ENCODE measurements at regions not wholly inside any gene's neighbourhood (a gene's known extent, or its start where the extent isn't known, plus 50 kb on each side); places are given as distances from the start of the nearest gene placed in this dataset.

DNA sequence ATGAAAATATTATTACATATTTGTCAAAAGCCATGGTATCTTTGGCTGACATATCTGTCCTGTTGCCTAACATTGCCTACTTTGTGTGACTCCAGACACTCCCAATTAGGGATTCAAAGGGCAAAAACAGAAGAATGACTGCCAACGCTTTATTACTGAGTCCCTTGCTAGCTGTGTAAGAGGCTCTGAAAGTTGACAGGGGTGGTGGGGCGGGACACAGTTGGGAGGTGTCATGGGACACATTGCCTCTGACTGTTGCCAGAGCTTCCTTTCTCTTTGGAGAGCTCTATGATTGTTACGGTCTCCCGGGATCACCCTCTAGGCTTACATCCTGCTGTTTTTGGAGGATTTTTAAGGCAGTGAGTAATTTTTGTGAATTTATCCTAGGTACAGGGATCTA, 249.6 kb upstream of the ACVR2A start:
- no peak overlapping the region for H3K4ac ChIP-seq (ENCODE audit: low read depth, low read length)
- peaks cover 11 to 15% of the 10 kb centered on the region in 2 experiments for H3K9me3 Mint-ChIP-seq
- no peak overlapping the region for H3K4me3 Mint-ChIP-seq
- peaks cover 9 to 10% of the 10 kb centered on the region in 2 experiments for H3K4me1 Mint-ChIP-seq
- no peaks in the 10 kb centered on the region for H3K9me3 ChIP-seq (ENCODE audit: control insufficient read depth, low read depth, low read length)
- no peaks in the 10 kb centered on the region for H3K23me2 ChIP-seq (ENCODE audit: insufficient read length, low read depth, low read length, poor library complexity, severe bottlenecking)
- TF ChIP-seq, protein P1, sequence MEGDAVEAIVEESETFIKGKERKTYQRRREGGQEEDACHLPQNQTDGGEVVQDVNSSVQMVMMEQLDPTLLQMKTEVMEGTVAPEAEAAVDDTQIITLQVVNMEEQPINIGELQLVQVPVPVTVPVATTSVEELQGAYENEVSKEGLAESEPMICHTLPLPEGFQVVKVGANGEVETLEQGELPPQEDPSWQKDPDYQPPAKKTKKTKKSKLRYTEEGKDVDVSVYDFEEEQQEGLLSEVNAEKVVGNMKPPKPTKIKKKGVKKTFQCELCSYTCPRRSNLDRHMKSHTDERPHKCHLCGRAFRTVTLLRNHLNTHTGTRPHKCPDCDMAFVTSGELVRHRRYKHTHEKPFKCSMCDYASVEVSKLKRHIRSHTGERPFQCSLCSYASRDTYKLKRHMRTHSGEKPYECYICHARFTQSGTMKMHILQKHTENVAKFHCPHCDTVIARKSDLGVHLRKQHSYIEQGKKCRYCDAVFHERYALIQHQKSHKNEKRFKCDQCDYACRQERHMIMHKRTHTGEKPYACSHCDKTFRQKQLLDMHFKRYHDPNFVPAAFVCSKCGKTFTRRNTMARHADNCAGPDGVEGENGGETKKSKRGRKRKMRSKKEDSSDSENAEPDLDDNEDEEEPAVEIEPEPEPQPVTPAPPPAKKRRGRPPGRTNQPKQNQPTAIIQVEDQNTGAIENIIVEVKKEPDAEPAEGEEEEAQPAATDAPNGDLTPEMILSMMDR (conservative IDR thresholded peaks at IDR 0.05), result no peak
- H3K56ac ChIP-seq (ENCODE audit: insufficient read length, low read depth, low read length), result no peak overlapping the region
- H4K20me1 ChIP-seq (ENCODE audit: control insufficient read depth, insufficient read depth, insufficient read length), result no peaks in the 10 kb centered on the region
- H2BK15ac ChIP-seq (ENCODE audit: low read depth, low read length), result no peak overlapping the region
- no peak overlapping the region for H3K9ac ChIP-seq (ENCODE audit: extremely low read depth, insufficient read length, low read length)
- no peak overlapping the region for H3T11ph ChIP-seq (ENCODE audit: low read length)
- H3K4me2 ChIP-seq (ENCODE audit: insufficient read depth, insufficient read length, low read length), result no peak overlapping the region
- no peak overlapping the region for H2BK5ac ChIP-seq (ENCODE audit: insufficient read length, low read length)
- H2BK120ac ChIP-seq (ENCODE audit: low read depth, low read length, poor library complexity, severe bottlenecking), result no peak overlapping the region
- no peak overlapping the region for H2BK20ac ChIP-seq (ENCODE audit: low read depth, low read length, poor library complexity, severe bottlenecking)
- WGBS (ENCODE audit: extremely low coverage, insufficient read length, low lambda C conversion rate), result no CpG with 5 or more reads among the region's 4 CpGs
- peaks cover 4% of the 10 kb centered on the region; the same call in 1 of the 2 replicates for H3K4me1 ChIP-seq (ENCODE audit: insufficient read depth, low read length)
- no peak overlapping the region for H3K27ac Mint-ChIP-seq
- no peak overlapping the region for H4K8ac ChIP-seq (replicated peaks; ENCODE audit: insufficient read length, low read depth, low read length)
- H3K79me2 ChIP-seq (ENCODE audit: insufficient read depth, low read length), result no peaks in the 10 kb centered on the region
- H2BK12ac ChIP-seq (ENCODE audit: insufficient read length, low read depth, low read length), result no peak overlapping the region
- peaks cover 7% of the 10 kb centered on the region for H3K27me3 Mint-ChIP-seq (ENCODE audit: low read depth)
- no peak overlapping the region for H3K18ac ChIP-seq (ENCODE audit: insufficient read length, low read depth, low read length)
- H4K5ac ChIP-seq (ENCODE audit: insufficient read length, low read depth, low read length), result no peak overlapping the region
- H3K27me3 ChIP-seq (ENCODE audit: insufficient read depth, low read length), result no peaks in the 10 kb centered on the region
- no peaks in the 10 kb centered on the region for H3K79me1 ChIP-seq (ENCODE audit: insufficient read depth, low read depth, low read length, poor library complexity, severe bottlenecking)
- no peak overlapping the region for H4K91ac ChIP-seq (ENCODE audit: insufficient read length, low read depth, low read length)
- H3K27ac ChIP-seq (ENCODE audit: insufficient read length, low read depth, low read length), result no peak overlapping the region
- H3K14ac ChIP-seq (ENCODE audit: insufficient read depth, low read length), result no peak overlapping the region
- H2AFZ ChIP-seq (ENCODE audit: low read length), result no peak overlapping the region
- H3K23ac ChIP-seq (ENCODE audit: insufficient read length, low read depth, low read length), result no peak overlapping the region
- H3K36me3 Mint-ChIP-seq (ENCODE audit: insufficient read depth in 1 of 3, low read depth in 3 of 3), result peaks cover 0 to 21% (median 6%) of the 10 kb centered on the region in 3 experiments; a peak in 4 of 7 replicates
- DNase-seq, result no peak
- H2AK5ac ChIP-seq (ENCODE audit: insufficient read length, low read length), result no peak overlapping the region
